HEK293 (cell line): ENCODE measurements at regions not wholly inside any gene's neighbourhood (a gene's known extent, or its start where the extent isn't known, plus 50 kb on each side); places are given as distances from the start of the nearest gene placed in this dataset.

Experiments
- CTCF ChIA-PET: fragments of 350-600 bp; formaldehyde crosslinking; extraction: SDS; loops from one replicate; lab custom pipeline; 2021; ENCODE audit warnings: antibody characterized with exemption; lab: Yijun Ruan, JAX
- POLR2A ChIA-PET: fragments of 300-600 bp; formaldehyde crosslinking; extraction: SDS; loops from one replicate; lab custom pipeline; 2020; ENCODE audit warnings: antibody characterized with exemption, inconsistent platforms; lab: Yijun Ruan, JAX
- H3K27ac ChIP-seq: fragments of 200-500 bp; sonication (Bioruptor generic); 2 replicates; pipeline ENCODE4 v1.5.1; 2014; ENCODE audit warnings: low read depth, low read length, control low read depth, inconsistent platforms; ENCODE audit errors: extremely low read depth
- H3K36me3 ChIP-seq, 2 experiments: fragments of 200-500 bp in 1 of 2; sonication (Bioruptor generic) in 1 of 2; 1 replicate in 1 of 2; 2 replicates in 1 of 2; pipeline ENCODE4 v1.5.1; 2014 to 2017; ENCODE audit warnings: inconsistent platforms in 2 of 2, low read length in 2 of 2; ENCODE audit not compliant: control insufficient read depth in 2 of 2, insufficient read depth in 1 of 2
- H3K4me1 ChIP-seq: fragments of 200-500 bp; sonication (Bioruptor generic); 2 replicates; pipeline ENCODE4 v1.5.1; 2014; ENCODE audit warnings: mild to moderate bottlenecking, low read length, inconsistent platforms; ENCODE audit not compliant: control insufficient read depth, insufficient read depth
- H3K4me3 ChIP-seq: 2 replicates; pipeline ENCODE4 v1.5.1; 2011; ENCODE audit warnings: low read depth, mild to moderate bottlenecking, control low read depth, low read length, moderate library complexity
- H3K9me3 ChIP-seq: fragments of 200-500 bp; sonication (Bioruptor generic); 2 replicates; pipeline ENCODE4 v1.5.1; 2014; ENCODE audit warnings: low read depth, low read length, inconsistent platforms; ENCODE audit not compliant: control insufficient read depth, insufficient read depth
- ZNF132 ChIP-seq: fragments of 450-650 bp; formaldehyde crosslinking; IDR thresholded peaks from 2 replicates; pipeline ENCODE4 v1.5.1; 2017; ENCODE audit warnings: missing biosample characterization, missing genetic modification characterization, borderline replicate concordance
- ZNF146 ChIP-seq: fragments of 450-650 bp; formaldehyde crosslinking; IDR thresholded peaks from 2 replicates; pipeline ENCODE4 v1.5.1; 2016; ENCODE audit warnings: missing biosample characterization, missing genetic modification characterization
- ZNF155 ChIP-seq: fragments of 450-650 bp; formaldehyde crosslinking; IDR thresholded peaks from 2 replicates; pipeline ENCODE4 v1.5.1; 2016; ENCODE audit warnings: missing biosample characterization, missing genetic modification characterization
- ZNF184 ChIP-seq: fragments of 450-650 bp; IDR thresholded peaks from 2 replicates; pipeline ENCODE4 v1.5.1; 2018; ENCODE audit warnings: missing biosample characterization, mild to moderate bottlenecking, missing genetic modification characterization
- ZNF394 ChIP-seq: fragments of 450-650 bp; formaldehyde crosslinking; IDR thresholded peaks from 2 replicates; pipeline ENCODE4 v1.5.1; 2016; ENCODE audit warnings: missing biosample characterization, missing genetic modification characterization, mild to moderate bottlenecking, moderate library complexity, borderline replicate concordance
- ZNF501 ChIP-seq: fragments of 450-650 bp; formaldehyde crosslinking; IDR thresholded peaks from 2 replicates; pipeline ENCODE4 v1.5.1; 2016; ENCODE audit warnings: missing biosample characterization, missing genetic modification characterization
- ZNF621 ChIP-seq: fragments of 450-650 bp; formaldehyde crosslinking; IDR thresholded peaks from 2 replicates; pipeline ENCODE4 v1.5.1; 2017; ENCODE audit warnings: missing biosample characterization, missing genetic modification characterization
- ZNF792 ChIP-seq: fragments of 450-650 bp; formaldehyde crosslinking; IDR thresholded peaks from 2 replicates; pipeline ENCODE4 v1.5.1; 2016; ENCODE audit warnings: missing biosample characterization, missing genetic modification characterization
- TF ChIP-seq, protein P1 (sequence below): fragments of 450-650 bp; IDR thresholded peaks from 2 replicates; pipeline ENCODE4 v1.5.1; 2018; ENCODE audit warnings: missing biosample characterization, missing genetic modification characterization
- TF ChIP-seq, protein P2 (sequence below): IDR thresholded peaks from 2 replicates; pipeline ENCODE4 v1.6.1; 2011; ENCODE audit warnings: mild to moderate bottlenecking, low read depth, low read length, borderline replicate concordance
- TF ChIP-seq, protein P3 (sequence below): fragments of 450-650 bp; formaldehyde crosslinking; IDR thresholded peaks from 2 replicates; pipeline ENCODE4 v1.5.1; 2017; ENCODE audit warnings: missing biosample characterization, missing genetic modification characterization
- TF ChIP-seq, protein P4 (sequence below): fragments of 450-650 bp; formaldehyde crosslinking; IDR thresholded peaks from 2 replicates; pipeline ENCODE4 v1.5.1; 2016; ENCODE audit warnings: missing biosample characterization, missing genetic modification characterization
- TF ChIP-seq, protein P5 (sequence below): fragments of 450-650 bp; formaldehyde crosslinking; IDR thresholded peaks from 2 replicates; pipeline ENCODE4 v1.5.1; 2016; ENCODE audit warnings: missing biosample characterization, missing genetic modification characterization
- TF ChIP-seq, protein P6 (sequence below): fragments of 450-650 bp; formaldehyde crosslinking; IDR thresholded peaks from 2 replicates; pipeline ENCODE4 v1.5.1; 2016; ENCODE audit warnings: missing biosample characterization, missing genetic modification characterization
- TF ChIP-seq, protein P7 (sequence below): fragments of 450-650 bp; formaldehyde crosslinking; IDR thresholded peaks from 2 replicates; pipeline ENCODE4 v1.5.1; 2016; ENCODE audit warnings: missing biosample characterization, missing genetic modification characterization
- TF ChIP-seq, protein P8 (sequence below): fragments of 450-650 bp; formaldehyde crosslinking; IDR thresholded peaks from 2 replicates; pipeline ENCODE4 v1.5.1; 2016; ENCODE audit warnings: missing biosample characterization, missing genetic modification characterization

DNA sequence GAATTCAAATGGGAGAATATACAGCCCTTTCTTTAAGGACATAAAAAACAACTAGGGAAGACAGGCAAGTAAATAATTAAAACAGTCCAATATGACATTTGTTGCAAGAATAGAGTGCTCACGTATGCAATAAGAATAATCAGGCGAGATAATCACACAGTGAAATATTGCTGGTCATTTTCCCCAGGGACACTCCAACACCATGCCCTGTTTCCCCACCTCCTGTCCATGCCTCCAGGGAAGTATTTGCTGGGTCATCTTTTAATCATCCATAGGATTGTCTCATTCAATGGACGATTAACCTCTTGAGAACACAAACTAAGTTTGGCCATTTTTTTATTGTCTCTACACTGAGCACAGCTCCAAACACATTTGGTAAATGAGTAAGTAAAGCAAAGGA, 472.9 kb downstream of the C6orf118 start:
- no peaks in the 10 kb centered on the region for H3K4me1 ChIP-seq
- H3K9me3 ChIP-seq: no peaks in the 10 kb centered on the region
- no peak overlapping the region for H3K27ac ChIP-seq
- ChIA-PET POLR2A (no interaction called here), CTCF (no interaction called here)
- no peak for TF ChIP-seq ZNF501 (tag by site-specific recombination)
- TF ChIP-seq, protein P1, sequence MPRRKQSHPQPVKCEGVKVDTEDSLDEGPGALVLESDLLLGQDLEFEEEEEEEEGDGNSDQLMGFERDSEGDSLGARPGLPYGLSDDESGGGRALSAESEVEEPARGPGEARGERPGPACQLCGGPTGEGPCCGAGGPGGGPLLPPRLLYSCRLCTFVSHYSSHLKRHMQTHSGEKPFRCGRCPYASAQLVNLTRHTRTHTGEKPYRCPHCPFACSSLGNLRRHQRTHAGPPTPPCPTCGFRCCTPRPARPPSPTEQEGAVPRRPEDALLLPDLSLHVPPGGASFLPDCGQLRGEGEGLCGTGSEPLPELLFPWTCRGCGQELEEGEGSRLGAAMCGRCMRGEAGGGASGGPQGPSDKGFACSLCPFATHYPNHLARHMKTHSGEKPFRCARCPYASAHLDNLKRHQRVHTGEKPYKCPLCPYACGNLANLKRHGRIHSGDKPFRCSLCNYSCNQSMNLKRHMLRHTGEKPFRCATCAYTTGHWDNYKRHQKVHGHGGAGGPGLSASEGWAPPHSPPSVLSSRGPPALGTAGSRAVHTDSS (tag by site-specific recombination): no peak
- TF ChIP-seq ZNF621 (tag by site-specific recombination): no peak
- TF ChIP-seq, protein P2, sequence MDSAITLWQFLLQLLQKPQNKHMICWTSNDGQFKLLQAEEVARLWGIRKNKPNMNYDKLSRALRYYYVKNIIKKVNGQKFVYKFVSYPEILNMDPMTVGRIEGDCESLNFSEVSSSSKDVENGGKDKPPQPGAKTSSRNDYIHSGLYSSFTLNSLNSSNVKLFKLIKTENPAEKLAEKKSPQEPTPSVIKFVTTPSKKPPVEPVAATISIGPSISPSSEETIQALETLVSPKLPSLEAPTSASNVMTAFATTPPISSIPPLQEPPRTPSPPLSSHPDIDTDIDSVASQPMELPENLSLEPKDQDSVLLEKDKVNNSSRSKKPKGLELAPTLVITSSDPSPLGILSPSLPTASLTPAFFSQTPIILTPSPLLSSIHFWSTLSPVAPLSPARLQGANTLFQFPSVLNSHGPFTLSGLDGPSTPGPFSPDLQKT: no peak
- TF ChIP-seq, protein P3, sequence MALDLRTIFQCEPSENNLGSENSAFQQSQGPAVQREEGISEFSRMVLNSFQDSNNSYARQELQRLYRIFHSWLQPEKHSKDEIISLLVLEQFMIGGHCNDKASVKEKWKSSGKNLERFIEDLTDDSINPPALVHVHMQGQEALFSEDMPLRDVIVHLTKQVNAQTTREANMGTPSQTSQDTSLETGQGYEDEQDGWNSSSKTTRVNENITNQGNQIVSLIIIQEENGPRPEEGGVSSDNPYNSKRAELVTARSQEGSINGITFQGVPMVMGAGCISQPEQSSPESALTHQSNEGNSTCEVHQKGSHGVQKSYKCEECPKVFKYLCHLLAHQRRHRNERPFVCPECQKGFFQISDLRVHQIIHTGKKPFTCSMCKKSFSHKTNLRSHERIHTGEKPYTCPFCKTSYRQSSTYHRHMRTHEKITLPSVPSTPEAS (tag by site-specific recombination): no peak
- TF ChIP-seq ZNF155 (tag by site-specific recombination): no peak
- TF ChIP-seq, protein P4, sequence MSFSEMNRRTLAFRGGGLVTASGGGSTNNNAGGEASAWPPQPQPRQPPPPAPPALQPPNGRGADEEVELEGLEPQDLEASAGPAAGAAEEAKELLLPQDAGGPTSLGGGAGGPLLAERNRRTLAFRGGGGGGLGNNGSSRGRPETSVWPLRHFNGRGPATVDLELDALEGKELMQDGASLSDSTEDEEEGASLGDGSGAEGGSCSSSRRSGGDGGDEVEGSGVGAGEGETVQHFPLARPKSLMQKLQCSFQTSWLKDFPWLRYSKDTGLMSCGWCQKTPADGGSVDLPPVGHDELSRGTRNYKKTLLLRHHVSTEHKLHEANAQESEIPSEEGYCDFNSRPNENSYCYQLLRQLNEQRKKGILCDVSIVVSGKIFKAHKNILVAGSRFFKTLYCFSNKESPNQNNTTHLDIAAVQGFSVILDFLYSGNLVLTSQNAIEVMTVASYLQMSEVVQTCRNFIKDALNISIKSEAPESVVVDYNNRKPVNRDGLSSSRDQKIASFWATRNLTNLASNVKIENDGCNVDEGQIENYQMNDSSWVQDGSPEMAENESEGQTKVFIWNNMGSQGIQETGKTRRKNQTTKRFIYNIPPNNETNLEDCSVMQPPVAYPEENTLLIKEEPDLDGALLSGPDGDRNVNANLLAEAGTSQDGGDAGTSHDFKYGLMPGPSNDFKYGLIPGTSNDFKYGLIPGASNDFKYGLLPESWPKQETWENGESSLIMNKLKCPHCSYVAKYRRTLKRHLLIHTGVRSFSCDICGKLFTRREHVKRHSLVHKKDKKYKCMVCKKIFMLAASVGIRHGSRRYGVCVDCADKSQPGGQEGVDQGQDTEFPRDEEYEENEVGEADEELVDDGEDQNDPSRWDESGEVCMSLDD: no peak
- no peak for TF ChIP-seq ZNF146 (tag by site-specific recombination)
- no peak for TF ChIP-seq ZNF394 (tag by site-specific recombination)
- H3K4me3 ChIP-seq: no peak overlapping the region
- H3K36me3 ChIP-seq: no peaks in the 10 kb centered on the region

DNA sequence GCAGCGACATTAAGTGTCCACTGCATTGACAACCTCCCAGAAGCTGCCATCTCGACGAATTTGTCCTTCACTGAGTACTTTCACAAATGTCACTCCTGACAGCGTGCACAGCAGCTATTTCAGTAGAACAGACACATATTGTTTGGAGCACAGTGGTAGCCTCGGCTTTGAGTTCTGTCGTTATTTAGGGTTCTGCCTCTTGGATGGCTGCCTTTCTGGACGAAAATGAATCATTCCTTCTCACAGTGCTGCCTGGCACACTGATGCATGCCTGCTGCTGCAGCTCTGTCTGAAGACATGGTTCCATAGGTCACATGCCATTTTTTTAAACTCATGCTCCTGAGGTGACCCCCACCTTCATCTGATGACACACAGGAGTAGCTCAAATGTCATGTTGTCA, 477.0 kb downstream of the C6orf118 start:
- Histone ChIP-seq H3K4me1 (no peaks in the 10 kb centered on the region), H3K9me3 (no peaks in the 10 kb centered on the region), H3K36me3 (no peaks in the 10 kb centered on the region), H3K27ac (no peak overlapping the region), H3K4me3 (no peak overlapping the region)
- POLR2A ChIA-PET: no interaction called here
- CTCF ChIA-PET: no interaction called here
- TF ChIP-seq, protein P5, sequence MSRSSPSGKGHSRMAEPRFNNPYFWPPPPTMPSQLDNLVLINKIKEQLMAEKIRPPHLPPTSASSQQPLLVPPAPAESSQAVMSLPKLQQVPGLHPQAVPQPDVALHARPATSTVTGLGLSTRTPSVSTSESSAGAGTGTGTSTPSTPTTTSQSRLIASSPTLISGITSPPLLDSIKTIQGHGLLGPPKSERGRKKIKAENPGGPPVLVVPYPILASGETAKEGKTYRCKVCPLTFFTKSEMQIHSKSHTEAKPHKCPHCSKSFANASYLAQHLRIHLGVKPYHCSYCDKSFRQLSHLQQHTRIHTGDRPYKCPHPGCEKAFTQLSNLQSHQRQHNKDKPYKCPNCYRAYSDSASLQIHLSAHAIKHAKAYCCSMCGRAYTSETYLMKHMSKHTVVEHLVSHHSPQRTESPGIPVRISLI (tag by site-specific recombination): no peak
- TF ChIP-seq, protein P6, sequence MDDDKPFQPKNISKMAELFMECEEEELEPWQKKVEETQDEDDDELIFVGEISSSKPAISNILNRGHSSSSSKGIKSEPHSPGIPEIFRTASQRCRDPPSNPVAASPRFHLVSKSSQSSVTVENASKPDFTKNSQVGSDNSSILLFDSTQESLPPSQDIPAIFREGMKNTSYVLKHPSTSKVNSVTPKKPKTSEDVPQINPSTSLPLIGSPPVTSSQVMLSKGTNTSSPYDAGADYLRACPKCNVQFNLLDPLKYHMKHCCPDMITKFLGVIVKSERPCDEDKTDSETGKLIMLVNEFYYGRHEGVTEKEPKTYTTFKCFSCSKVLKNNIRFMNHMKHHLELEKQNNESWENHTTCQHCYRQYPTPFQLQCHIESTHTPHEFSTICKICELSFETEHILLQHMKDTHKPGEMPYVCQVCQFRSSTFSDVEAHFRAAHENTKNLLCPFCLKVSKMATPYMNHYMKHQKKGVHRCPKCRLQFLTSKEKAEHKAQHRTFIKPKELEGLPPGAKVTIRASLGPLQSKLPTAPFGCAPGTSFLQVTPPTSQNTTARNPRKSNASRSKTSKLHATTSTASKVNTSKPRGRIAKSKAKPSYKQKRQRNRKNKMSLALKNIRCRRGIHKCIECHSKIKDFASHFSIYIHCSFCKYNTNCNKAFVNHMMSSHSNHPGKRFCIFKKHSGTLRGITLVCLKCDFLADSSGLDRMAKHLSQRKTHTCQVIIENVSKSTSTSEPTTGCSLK (tag by site-specific recombination): no peak
- TF ChIP-seq ZNF792 (tag by site-specific recombination) (no peak), ZNF132 (no peak), ZNF184 (tag by site-specific recombination) (no peak)
- TF ChIP-seq, protein P7, sequence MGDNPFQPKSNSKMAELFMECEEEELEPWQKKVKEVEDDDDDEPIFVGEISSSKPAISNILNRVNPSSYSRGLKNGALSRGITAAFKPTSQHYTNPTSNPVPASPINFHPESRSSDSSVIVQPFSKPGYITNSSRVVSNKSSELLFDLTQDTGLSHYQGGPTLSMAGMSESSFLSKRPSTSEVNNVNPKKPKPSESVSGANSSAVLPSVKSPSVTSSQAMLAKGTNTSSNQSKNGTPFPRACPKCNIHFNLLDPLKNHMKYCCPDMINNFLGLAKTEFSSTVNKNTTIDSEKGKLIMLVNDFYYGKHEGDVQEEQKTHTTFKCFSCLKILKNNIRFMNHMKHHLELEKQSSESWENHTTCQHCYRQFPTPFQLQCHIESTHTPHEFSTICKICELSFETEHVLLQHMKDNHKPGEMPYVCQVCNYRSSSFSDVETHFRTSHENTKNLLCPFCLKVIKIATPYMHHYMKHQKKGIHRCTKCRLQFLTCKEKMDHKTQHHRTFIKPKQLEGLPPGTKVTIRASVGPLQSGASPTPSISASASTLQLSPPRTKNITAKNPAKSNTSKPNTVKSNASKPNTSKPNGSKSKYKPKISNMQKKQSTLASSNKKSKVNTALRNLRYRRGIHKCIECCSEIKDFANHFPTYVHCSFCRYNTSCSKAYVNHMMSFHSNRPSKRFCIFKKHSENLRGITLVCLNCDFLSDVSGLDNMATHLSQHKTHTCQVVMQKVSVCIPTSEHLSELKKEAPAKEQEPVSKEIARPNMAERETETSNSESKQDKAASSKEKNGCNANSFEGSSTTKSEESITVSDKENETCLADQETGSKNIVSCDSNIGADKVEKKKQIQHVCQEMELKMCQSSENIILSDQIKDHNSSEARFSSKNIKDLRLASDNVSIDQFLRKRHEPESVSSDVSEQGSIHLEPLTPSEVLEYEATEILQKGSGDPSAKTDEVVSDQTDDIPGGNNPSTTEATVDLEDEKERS: no peak
- TF ChIP-seq, protein P8, sequence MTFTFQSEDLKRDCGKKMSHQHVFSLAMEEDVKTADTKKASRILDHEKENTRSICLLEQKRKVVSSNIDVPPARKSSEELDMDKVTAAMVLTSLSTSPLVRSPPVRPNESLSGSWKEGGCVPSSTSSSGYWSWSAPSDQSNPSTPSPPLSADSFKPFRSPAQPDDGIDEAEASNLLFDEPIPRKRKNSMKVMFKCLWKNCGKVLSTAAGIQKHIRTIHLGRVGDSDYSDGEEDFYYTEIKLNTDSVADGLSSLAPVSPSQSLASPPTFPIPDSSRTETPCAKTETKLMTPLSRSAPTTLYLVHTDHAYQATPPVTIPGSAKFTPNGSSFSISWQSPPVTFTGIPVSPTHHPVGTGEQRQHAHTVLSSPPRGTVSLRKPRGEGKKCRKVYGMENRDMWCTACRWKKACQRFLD (tag by site-specific recombination): no peak
